OCI-LY3 (cell line): ENCODE measurements at regions not wholly inside any gene's neighbourhood (a gene's known extent, or its start where the extent isn't known, plus 50 kb on each side); places are given as distances from the start of the nearest gene placed in this dataset.
"Not testable (repeated sequence)": the region's sequence is repeated elsewhere in the genome, so short reads cannot be mapped to it uniquely, and the experiment has no call there.

Experiments used
- H2AFZ ChIP-seq: fragments of 200-600, 300-600 bp; shearing (Covaris generic); 2 replicates; pipeline ENCODE4 v1.6.0; 2014; ENCODE audit warnings: antibody characterized with exemption, low read depth, low read length
- H3K27ac ChIP-seq: fragments of 200-600, 300-600 bp; sonication (generic); 2 replicates; pipeline ENCODE4 v1.5.1; 2014; ENCODE audit warnings: mild to moderate bottlenecking, low read length, moderate library complexity, mixed read lengths
- H3K27me3 ChIP-seq: fragments of 200-600, 300-600 bp; sonication (generic); 2 replicates; pipeline ENCODE4 v1.6.1; 2014; ENCODE audit warnings: low read depth, low read length, mixed read lengths
- H3K36me3 ChIP-seq: fragments of 200-600, 300-600 bp; sonication (generic); replicated peaks from 2 replicates; pipeline ENCODE3; 2014; ENCODE audit warnings: low read depth, low read length, mixed read lengths
- H3K4me1 ChIP-seq: fragments of 300-600, 200-600 bp; sonication (generic); 2 replicates; pipeline ENCODE4 v1.6.1; 2014; ENCODE audit warnings: low read length, mixed read lengths
- H3K4me2 ChIP-seq: fragments of 200-600, 300-600 bp; sonication (generic); 2 replicates; pipeline ENCODE4 v1.6.1; 2014; ENCODE audit warnings: low read length, mixed read lengths
- H3K4me3 ChIP-seq: fragments of 300-600, 200-600 bp; sonication (generic); 2 replicates; pipeline ENCODE4 v1.5.1; 2014; ENCODE audit warnings: antibody characterized with exemption, mild to moderate bottlenecking, low read length, moderate library complexity
- H3K79me2 ChIP-seq: fragments of 300-600, 200-600 bp; shearing (Covaris generic); 2 replicates; pipeline ENCODE4 v1.6.1; 2014; ENCODE audit warnings: mild to moderate bottlenecking, low read length, mixed read lengths
- H3K9ac ChIP-seq: fragments of 300-600, 200-600 bp; shearing (Covaris generic); 2 replicates; pipeline ENCODE4 v1.6.0; 2014; ENCODE audit warnings: mild to moderate bottlenecking, low read length, moderate library complexity
- H3K9me3 ChIP-seq: fragments of 200-600, 300-600 bp; shearing (Covaris generic); 2 replicates; pipeline ENCODE4 v1.6.1; 2014; ENCODE audit warnings: low read length, mixed read lengths; ENCODE audit not compliant: insufficient read depth
- H4K20me1 ChIP-seq: fragments of 200-600, 300-600 bp; sonication (generic); 2 replicates; pipeline ENCODE4 v1.6.1; 2016; ENCODE audit warnings: low read length, mixed read lengths; ENCODE audit not compliant: insufficient read depth
- CTCF ChIP-seq: fragments of 200-600, 300-600 bp; sonication (generic); IDR thresholded peaks from 2 replicates; pipeline ENCODE4 v1.5.1; 2014; ENCODE audit warnings: antibody characterized with exemption, low read length, low read depth
- EZH2phosphoT487 ChIP-seq: fragments of 200-600 bp; shearing (Covaris generic); IDR thresholded peaks from 2 replicates; pipeline ENCODE4 v1.6.1; 2018; ENCODE audit warnings: antibody characterized with exemption, mixed run types, low read depth

- H4K20me1 ChIP-seq, H3K36me3 ChIP-seq, H3K79me2 ChIP-seq, H3K4me2 ChIP-seq, H3K27ac ChIP-seq, H3K9me3 ChIP-seq, H2AFZ ChIP-seq, H3K9ac ChIP-seq, H3K4me1 ChIP-seq, H3K4me3 ChIP-seq: not testable (repeated sequence)
- peak; percentile 27 for TF ChIP-seq CTCF
- peaks cover 13% of the 10 kb centered on the region; the same call in 1 of the 2 replicates for H3K27me3 ChIP-seq
Measured at GRCh38 chr14:106196459-106196858, 670.1 kb downstream of the TMEM121 start.

- H3K9me3 ChIP-seq, H2AFZ ChIP-seq, H3K36me3 ChIP-seq, H3K79me2 ChIP-seq, H3K27ac ChIP-seq, H3K4me2 ChIP-seq, H3K4me1 ChIP-seq, H4K20me1 ChIP-seq, H3K9ac ChIP-seq, H3K4me3 ChIP-seq: not testable (repeated sequence)
- peaks cover 13% of the 10 kb centered on the region; the same call in 1 of the 2 replicates for H3K27me3 ChIP-seq
Measured at GRCh38 chr14:106197264-106197663, 670.9 kb downstream of the TMEM121 start.

DNA sequence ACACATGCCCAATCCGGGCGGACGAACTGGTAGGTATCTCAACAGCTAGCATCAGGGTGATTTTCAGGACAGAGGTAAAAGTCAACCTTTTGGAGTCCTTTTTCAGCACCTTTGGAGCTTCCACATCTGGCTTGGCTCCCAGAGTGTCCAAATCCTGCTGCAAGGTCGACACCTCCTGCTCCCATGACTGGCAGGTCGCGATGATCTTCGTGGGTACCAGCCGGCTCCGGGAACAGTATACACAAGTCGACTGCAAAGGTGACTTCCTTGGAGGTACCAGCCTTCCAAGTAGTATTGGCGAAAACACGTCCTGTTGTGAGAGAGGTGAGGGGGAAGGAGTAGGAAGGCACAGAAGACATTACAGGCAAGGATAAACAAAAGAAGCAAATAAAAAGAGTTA, 672.7 kb downstream of the TMEM121 start:
- peaks cover 13% of the 10 kb centered on the region; the same call in 1 of the 2 replicates for H3K27me3 ChIP-seq
- H2AFZ ChIP-seq: no peak overlapping the region
- H3K79me2 ChIP-seq: no peaks in the 10 kb centered on the region
- no peak overlapping the region for H3K4me3 ChIP-seq
- H3K4me1 ChIP-seq: no peaks in the 10 kb centered on the region
- no peaks in the 10 kb centered on the region for H3K9me3 ChIP-seq
- no peak overlapping the region for H3K4me2 ChIP-seq
- no peak for TF ChIP-seq CTCF
- TF ChIP-seq EZH2phosphoT487: no peak
- no peaks in the 10 kb centered on the region for H3K36me3 ChIP-seq
- no peak overlapping the region for H3K27ac ChIP-seq
- no peaks in the 10 kb centered on the region for H4K20me1 ChIP-seq
- no peak overlapping the region for H3K9ac ChIP-seq

- no peak overlapping the region for H3K27ac ChIP-seq
- H3K9ac ChIP-seq: no peak overlapping the region
- H4K20me1 ChIP-seq: no peaks in the 10 kb centered on the region
- H3K4me2 ChIP-seq: no peak overlapping the region
- no peaks in the 10 kb centered on the region for H3K36me3 ChIP-seq
- no peak for TF ChIP-seq CTCF
- TF ChIP-seq EZH2phosphoT487: no peak
- no peaks in the 10 kb centered on the region for H3K4me1 ChIP-seq
- H3K79me2 ChIP-seq: no peaks in the 10 kb centered on the region
- no peak overlapping the region for H2AFZ ChIP-seq
- peaks cover 13% of the 10 kb centered on the region; the same call in 1 of the 2 replicates for H3K27me3 ChIP-seq
- H3K9me3 ChIP-seq: no peaks in the 10 kb centered on the region
- H3K4me3 ChIP-seq: no peak overlapping the region
Measured at GRCh38 chr14:106200541-106201315, 674.3 kb downstream of the TMEM121 start.
